OCI-LY1 (cell line): ENCODE measurements at regions not wholly inside any gene's neighbourhood (a gene's known extent, or its start where the extent isn't known, plus 50 kb on each side); places are given as distances from the start of the nearest gene placed in this dataset.

Source experiments
- EZH2 ChIP-seq: fragments of 200-600 bp; sonication (generic), shearing (Covaris generic); IDR thresholded peaks from 2 replicates; pipeline ENCODE4 v1.8.0; 2017; ENCODE audit warnings: borderline replicate concordance, mixed run types, mild to moderate bottlenecking, antibody characterized with exemption, low read length, moderate library complexity, mixed read lengths
- TF ChIP-seq, protein P1 (sequence below): fragments of 200-600 bp; sonication (generic), shearing (Covaris generic); IDR thresholded peaks from 2 replicates; pipeline ENCODE4 v1.5.1; 2017; ENCODE audit warnings: mild to moderate bottlenecking, antibody characterized with exemption, low read length, moderate library complexity, mixed read lengths

- TF ChIP-seq, protein P1, sequence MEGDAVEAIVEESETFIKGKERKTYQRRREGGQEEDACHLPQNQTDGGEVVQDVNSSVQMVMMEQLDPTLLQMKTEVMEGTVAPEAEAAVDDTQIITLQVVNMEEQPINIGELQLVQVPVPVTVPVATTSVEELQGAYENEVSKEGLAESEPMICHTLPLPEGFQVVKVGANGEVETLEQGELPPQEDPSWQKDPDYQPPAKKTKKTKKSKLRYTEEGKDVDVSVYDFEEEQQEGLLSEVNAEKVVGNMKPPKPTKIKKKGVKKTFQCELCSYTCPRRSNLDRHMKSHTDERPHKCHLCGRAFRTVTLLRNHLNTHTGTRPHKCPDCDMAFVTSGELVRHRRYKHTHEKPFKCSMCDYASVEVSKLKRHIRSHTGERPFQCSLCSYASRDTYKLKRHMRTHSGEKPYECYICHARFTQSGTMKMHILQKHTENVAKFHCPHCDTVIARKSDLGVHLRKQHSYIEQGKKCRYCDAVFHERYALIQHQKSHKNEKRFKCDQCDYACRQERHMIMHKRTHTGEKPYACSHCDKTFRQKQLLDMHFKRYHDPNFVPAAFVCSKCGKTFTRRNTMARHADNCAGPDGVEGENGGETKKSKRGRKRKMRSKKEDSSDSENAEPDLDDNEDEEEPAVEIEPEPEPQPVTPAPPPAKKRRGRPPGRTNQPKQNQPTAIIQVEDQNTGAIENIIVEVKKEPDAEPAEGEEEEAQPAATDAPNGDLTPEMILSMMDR: no peak
- no peak for TF ChIP-seq EZH2
Observed at GRCh38 chr9:106307670-106308069, 555.3 kb upstream of the ZNF462 start.
